ENCODE measurements at regions not wholly inside any gene's neighbourhood (a gene's known extent, or its start where the extent isn't known, plus 50 kb on each side); places are given as distances from the start of the nearest gene placed in this dataset.
A peak's percentile ranks its signal among the peaks of the same experiment; 100 is the strongest.

DNA sequence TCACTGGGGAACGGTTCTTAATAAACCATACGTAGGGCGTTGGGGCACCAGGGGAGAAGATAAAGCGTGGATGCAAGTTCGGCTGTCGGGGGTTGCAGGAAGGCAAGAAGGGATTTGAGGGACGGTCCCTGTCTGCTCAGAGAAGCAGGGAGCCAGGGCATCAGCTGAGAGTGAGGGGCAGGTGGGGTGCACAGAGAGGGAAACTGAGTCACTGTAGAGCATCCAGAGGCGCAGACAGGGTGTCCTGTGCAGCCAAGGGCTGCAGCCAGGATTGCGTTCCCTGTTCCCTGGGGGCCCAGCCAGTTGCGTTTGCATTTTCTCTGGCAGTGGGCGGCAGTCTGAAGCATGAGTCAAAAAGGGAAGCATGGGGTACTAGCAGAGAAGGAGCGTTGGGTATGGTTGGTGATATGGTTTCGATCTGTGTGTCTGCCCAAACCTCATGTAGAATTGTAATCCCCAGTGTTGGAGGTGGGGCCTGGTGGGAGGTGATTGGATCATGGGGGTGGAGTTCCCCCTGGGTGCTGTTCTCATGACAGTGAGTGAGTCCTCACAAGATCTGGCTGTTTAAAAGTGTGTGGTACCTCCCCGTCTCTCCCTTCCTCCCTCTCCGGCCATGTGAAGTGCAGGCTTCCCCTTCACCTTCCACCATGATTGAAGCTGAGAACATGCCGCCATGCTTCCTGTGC lies 202.9 kb downstream of the NDUFA10 start:
- intact Hi-C loops (cut with DNase I): no loop called here
- Histone ChIP-seq H3K4me3 (no peak overlapping the region), H3K27ac (no peak overlapping the region), H3K4me1 (no peaks in the 10 kb centered on the region), H3K9me3 (no peaks in the 10 kb centered on the region), H3K27me3 (no peaks in the 10 kb centered on the region), H3K36me3 (replicated peaks in 1 of 2; ENCODE audit: insufficient read depth in 1 of 2, low read depth in 2 of 2) (no peaks in the 10 kb centered on the region)
- no peak for ATAC-seq
- TF ChIP-seq, protein P1, sequence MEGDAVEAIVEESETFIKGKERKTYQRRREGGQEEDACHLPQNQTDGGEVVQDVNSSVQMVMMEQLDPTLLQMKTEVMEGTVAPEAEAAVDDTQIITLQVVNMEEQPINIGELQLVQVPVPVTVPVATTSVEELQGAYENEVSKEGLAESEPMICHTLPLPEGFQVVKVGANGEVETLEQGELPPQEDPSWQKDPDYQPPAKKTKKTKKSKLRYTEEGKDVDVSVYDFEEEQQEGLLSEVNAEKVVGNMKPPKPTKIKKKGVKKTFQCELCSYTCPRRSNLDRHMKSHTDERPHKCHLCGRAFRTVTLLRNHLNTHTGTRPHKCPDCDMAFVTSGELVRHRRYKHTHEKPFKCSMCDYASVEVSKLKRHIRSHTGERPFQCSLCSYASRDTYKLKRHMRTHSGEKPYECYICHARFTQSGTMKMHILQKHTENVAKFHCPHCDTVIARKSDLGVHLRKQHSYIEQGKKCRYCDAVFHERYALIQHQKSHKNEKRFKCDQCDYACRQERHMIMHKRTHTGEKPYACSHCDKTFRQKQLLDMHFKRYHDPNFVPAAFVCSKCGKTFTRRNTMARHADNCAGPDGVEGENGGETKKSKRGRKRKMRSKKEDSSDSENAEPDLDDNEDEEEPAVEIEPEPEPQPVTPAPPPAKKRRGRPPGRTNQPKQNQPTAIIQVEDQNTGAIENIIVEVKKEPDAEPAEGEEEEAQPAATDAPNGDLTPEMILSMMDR (IDR thresholded peaks at IDR 0.05): no peak
- TF ChIP-seq POLR2A (IDR thresholded peaks at IDR 0.05): no peak
- WGBS, 2 donors: 74 to 75% methylated on average over 13 to 16 of the region's 16 CpGs
- no peak for DNase-seq

DNA sequence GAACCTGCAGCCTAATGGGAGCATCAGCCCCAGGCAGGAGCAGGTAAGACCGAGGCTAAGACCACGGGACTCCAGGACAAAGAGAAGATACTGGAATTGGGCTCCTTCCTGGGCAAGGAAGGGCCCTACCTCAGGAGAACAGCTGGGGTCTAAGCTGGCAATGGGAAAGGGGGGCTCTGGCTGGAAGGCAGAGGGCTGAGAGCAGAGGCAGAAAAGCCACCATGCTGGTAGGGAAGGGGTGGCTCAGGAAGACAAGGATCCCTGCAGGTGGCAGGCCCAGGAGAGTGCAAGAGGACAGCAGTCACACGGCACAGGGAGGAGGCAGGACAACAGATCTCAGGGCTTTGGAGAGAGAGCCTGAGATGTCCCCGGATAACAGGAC lies 203.5 kb downstream of the NDUFA10 start:
- no peaks in the 10 kb centered on the region for H3K27me3 ChIP-seq
- WGBS, 2 donors: 46 to 49% methylated on average over 3 to 4 of the region's 4 CpGs
- H3K4me1 ChIP-seq: no peaks in the 10 kb centered on the region
- intact Hi-C loops (cut with DNase I): no loop called here
- H3K36me3 ChIP-seq (replicated peaks in 1 of 2; ENCODE audit: insufficient read depth in 1 of 2, low read depth in 2 of 2): no peaks in the 10 kb centered on the region
- ATAC-seq (no peak), DNase-seq (peak in 1 of 4 donors; percentile 3)
- H3K4me3 ChIP-seq: no peak overlapping the region
- TF ChIP-seq, protein P1 (IDR thresholded peaks at IDR 0.05): no peak
- no peak for TF ChIP-seq POLR2A (IDR thresholded peaks at IDR 0.05)
- H3K9me3 ChIP-seq: no peaks in the 10 kb centered on the region
- no peak overlapping the region for H3K27ac ChIP-seq

DNA sequence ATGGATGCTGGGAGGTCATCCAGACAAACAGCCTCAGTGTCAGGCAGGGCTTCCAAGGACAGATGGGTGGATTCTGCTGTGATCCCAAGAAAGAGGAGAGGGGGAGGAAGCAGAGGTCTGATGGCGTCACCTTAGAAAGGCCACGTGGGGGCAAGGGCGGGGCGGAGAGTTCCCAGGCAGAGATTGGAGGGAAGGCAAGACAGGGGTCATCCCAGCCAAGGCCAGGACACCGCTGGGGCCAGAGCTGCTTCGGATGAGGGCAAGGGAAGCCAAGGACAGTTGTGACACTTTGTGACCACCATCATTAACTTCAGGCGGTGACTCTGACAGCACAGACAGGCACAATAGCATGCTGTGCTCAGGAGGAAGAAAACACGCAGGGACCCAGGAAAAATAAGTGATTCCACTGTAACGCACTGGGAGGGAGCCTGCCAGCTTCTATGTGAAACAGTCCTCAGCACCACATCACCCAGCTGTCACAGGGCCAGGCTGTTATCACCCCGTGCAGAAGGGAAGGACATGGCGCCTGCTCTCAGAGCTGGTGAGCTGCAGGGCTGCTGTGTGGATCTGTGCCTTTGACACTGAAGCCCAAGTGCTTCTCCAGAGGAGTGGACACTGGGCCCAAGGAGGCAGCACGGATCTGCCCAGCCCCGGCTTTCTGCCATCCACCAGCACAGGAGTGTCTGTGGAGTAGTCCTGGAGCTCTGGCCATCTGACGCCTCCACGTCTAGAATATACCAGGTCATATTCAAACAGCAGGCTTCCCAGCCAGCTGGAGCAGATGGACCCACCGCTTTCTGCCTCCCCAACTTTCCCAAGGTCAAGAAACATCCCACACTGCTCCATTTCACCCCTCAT lies 204.1 kb downstream of the NDUFA10 start:
- Histone ChIP-seq H3K4me1 (no peaks in the 10 kb centered on the region), H3K4me3 (no peak overlapping the region), H3K9me3 (no peaks in the 10 kb centered on the region), H3K27ac (no peak overlapping the region), H3K36me3 (replicated peaks in 1 of 2; ENCODE audit: insufficient read depth in 1 of 2, low read depth in 2 of 2) (no peaks in the 10 kb centered on the region), H3K27me3 (no peaks in the 10 kb centered on the region)
- intact Hi-C loops (cut with DNase I): no loop called here
- WGBS, 2 donors: 44 to 50% methylated on average over 7 to 16 of the region's 16 CpGs
- DNase-seq (peak in 1 of 4 donors; percentile 8), ATAC-seq (no peak)
- TF ChIP-seq POLR2A (IDR thresholded peaks at IDR 0.05): no peak
- TF ChIP-seq, protein P1 (IDR thresholded peaks at IDR 0.05): no peak

DNA sequence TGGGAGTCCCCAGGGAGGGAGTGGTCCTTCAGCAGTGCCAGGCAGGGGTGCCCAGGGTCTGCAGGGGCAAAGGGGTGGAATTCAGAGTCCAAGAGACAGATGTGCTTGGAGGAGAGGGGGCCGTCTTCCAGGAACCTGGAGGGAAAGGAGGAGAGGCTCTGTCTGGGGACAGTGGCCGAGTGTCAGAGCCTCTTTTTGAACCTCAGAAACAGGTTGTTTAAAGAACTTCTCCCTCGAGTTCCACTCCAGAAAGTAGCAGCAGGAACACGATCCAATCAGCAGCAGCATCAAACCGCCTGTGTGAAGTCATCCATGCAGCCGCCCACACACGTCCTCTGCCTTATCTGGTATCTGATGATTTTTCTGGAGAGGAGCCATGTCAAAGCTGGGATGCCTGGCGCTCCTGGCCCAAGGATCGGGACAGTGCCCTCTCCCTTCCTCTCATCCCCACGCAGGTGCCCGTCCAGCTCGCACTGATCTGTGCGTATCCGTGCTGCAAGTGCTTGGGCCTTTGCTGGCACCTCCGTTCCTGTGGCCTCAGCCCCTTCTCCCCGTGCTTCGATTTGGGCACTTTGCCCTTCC lies 205.1 kb downstream of the NDUFA10 start:
- 60 to 61% methylated on average over 17 of the region's 17 CpGs for WGBS, 2 donors
- intact Hi-C loops (cut with DNase I): no loop called here
- Histone ChIP-seq H3K36me3 (replicated peaks in 1 of 2; ENCODE audit: insufficient read depth in 1 of 2, low read depth in 2 of 2) (no peaks in the 10 kb centered on the region), H3K4me3 (no peak overlapping the region), H3K27ac (no peak overlapping the region), H3K4me1 (no peaks in the 10 kb centered on the region), H3K9me3 (no peaks in the 10 kb centered on the region), H3K27me3 (no peaks in the 10 kb centered on the region)
- ATAC-seq: no peak
- DNase-seq: peak in 1 of 4 donors; percentile 4
- no peak for TF ChIP-seq POLR2A (IDR thresholded peaks at IDR 0.05)
- TF ChIP-seq, protein P1 (IDR thresholded peaks at IDR 0.05): no peak
